Skeletal muscle satellite cell (primary cell): ENCODE measurements at regions not wholly inside any gene's neighbourhood (a gene's known extent, or its start where the extent isn't known, plus 50 kb on each side); places are given as distances from the start of the nearest gene placed in this dataset.
A peak's percentile ranks its signal among the peaks of the same experiment; 100 is the strongest.

Source experiments
- H3K27me3 ChIP-seq: 2 replicates; pipeline ENCODE4 v1.7.0; 2013; ENCODE audit warnings: low read length; ENCODE audit not compliant: control insufficient read depth, insufficient read depth
- H3K36me3 ChIP-seq: 2 replicates; pipeline ENCODE4 v1.7.0; 2013; ENCODE audit warnings: mild to moderate bottlenecking, control low read depth, low read length; ENCODE audit not compliant: insufficient read depth
- H3K4me1 ChIP-seq: 2 replicates; pipeline ENCODE4 v1.7.0; 2013; ENCODE audit warnings: low read length; ENCODE audit not compliant: control insufficient read depth, insufficient read depth
- H3K4me2 ChIP-seq: 2 replicates; pipeline ENCODE4 v1.7.0; 2013; ENCODE audit warnings: mild to moderate bottlenecking, low read length
- H3K4me3 ChIP-seq: 2 replicates; pipeline ENCODE4 v1.7.0; 2013; ENCODE audit warnings: low read length
- H3K9ac ChIP-seq: 2 replicates; pipeline ENCODE4 v1.7.0; 2013; ENCODE audit warnings: mild to moderate bottlenecking, low read depth, low read length, moderate library complexity
- H3K9me3 ChIP-seq: replicated peaks from 2 replicates; pipeline ENCODE4 v1.7.0; 2013; ENCODE audit warnings: mild to moderate bottlenecking, control low read depth, low read length

- Histone ChIP-seq H3K27me3 (peaks cover 2% of the 10 kb centered on the region), H3K4me1 (peaks cover 10% of the 10 kb centered on the region), H3K9me3 (no peaks in the 10 kb centered on the region), H3K4me2 (no peak overlapping the region), H3K36me3 (no peaks in the 10 kb centered on the region), H3K9ac (no peak overlapping the region), H3K4me3 (no peak overlapping the region)
Observed at GRCh38 chr4:54567327-54567726, 90.4 kb upstream of the KIT start.

GRCh38 chr4:54568184-54568583, 89.6 kb upstream of the KIT start:
- no peak overlapping the region for H3K9ac ChIP-seq
- H3K9me3 ChIP-seq, result no peaks in the 10 kb centered on the region
- no peaks in the 10 kb centered on the region for H3K36me3 ChIP-seq
- H3K4me3 ChIP-seq, result no peak overlapping the region
- peak overlapping the region; percentile 26 for H3K4me2 ChIP-seq
- H3K27me3 ChIP-seq, result peaks cover 4% of the 10 kb centered on the region
- H3K4me1 ChIP-seq, result peaks cover 10% of the 10 kb centered on the region

- Histone ChIP-seq H3K36me3 (no peaks in the 10 kb centered on the region), H3K9ac (no peak overlapping the region), H3K4me1 (peaks cover 10% of the 10 kb centered on the region), H3K4me3 (no peak overlapping the region), H3K27me3 (peaks cover 7% of the 10 kb centered on the region), H3K4me2 (no peak overlapping the region), H3K9me3 (no peaks in the 10 kb centered on the region)
Observed at GRCh38 chr4:54570822-54571221, 86.9 kb upstream of the KIT start.

GRCh38 chr4:54571293-54572151, 86.2 kb upstream of the KIT start:
- H3K4me2 ChIP-seq, result no peak overlapping the region
- no peak overlapping the region for H3K9ac ChIP-seq
- H3K4me3 ChIP-seq, result no peak overlapping the region
- peaks cover 10% of the 10 kb centered on the region for H3K4me1 ChIP-seq
- H3K9me3 ChIP-seq, result no peaks in the 10 kb centered on the region
- no peaks in the 10 kb centered on the region for H3K36me3 ChIP-seq
- H3K27me3 ChIP-seq, result peaks cover 8% of the 10 kb centered on the region

GRCh38 chr4:54572152-54572542, 85.6 kb upstream of the KIT start:
- Histone ChIP-seq H3K9ac (no peak overlapping the region), H3K4me2 (no peak overlapping the region), H3K4me3 (no peak overlapping the region), H3K4me1 (peaks cover 10% of the 10 kb centered on the region), H3K9me3 (no peaks in the 10 kb centered on the region), H3K27me3 (peaks cover 8% of the 10 kb centered on the region), H3K36me3 (no peaks in the 10 kb centered on the region)

- Histone ChIP-seq H3K4me2 (no peak overlapping the region), H3K4me3 (no peak overlapping the region), H3K27me3 (peaks cover 15% of the 10 kb centered on the region), H3K36me3 (no peaks in the 10 kb centered on the region), H3K4me1 (no peaks in the 10 kb centered on the region), H3K9ac (no peak overlapping the region), H3K9me3 (no peaks in the 10 kb centered on the region)
Observed at GRCh38 chr4:54574500-54574899, 83.3 kb upstream of the KIT start.

GRCh38 chr4:54575919-54576318, 81.8 kb upstream of the KIT start:
- Histone ChIP-seq H3K36me3 (no peaks in the 10 kb centered on the region), H3K27me3 (peaks cover 15% of the 10 kb centered on the region), H3K9me3 (no peaks in the 10 kb centered on the region), H3K4me3 (no peak overlapping the region), H3K4me1 (no peaks in the 10 kb centered on the region), H3K9ac (no peak overlapping the region), H3K4me2 (no peak overlapping the region)

- Histone ChIP-seq H3K9ac (no peak overlapping the region), H3K4me3 (no peak overlapping the region), H3K4me2 (no peak overlapping the region), H3K9me3 (no peaks in the 10 kb centered on the region), H3K4me1 (peaks cover 3% of the 10 kb centered on the region), H3K27me3 (peaks cover 16% of the 10 kb centered on the region), H3K36me3 (no peaks in the 10 kb centered on the region)
Observed at GRCh38 chr4:54581807-54582206, 76.0 kb upstream of the KIT start.

- H3K4me2 ChIP-seq, result no peak overlapping the region
- no peak overlapping the region for H3K4me3 ChIP-seq
- no peaks in the 10 kb centered on the region for H3K36me3 ChIP-seq
- H3K27me3 ChIP-seq, result peaks cover 9% of the 10 kb centered on the region
- H3K9me3 ChIP-seq, result no peaks in the 10 kb centered on the region
- no peak overlapping the region for H3K9ac ChIP-seq
- H3K4me1 ChIP-seq, result peaks cover 3% of the 10 kb centered on the region
Observed at GRCh38 chr4:54585321-54586000, 72.3 kb upstream of the KIT start.

GRCh38 chr4:54586320-54586955, 71.3 kb upstream of the KIT start:
- no peaks in the 10 kb centered on the region for H3K36me3 ChIP-seq
- H3K4me1 ChIP-seq, result peaks cover 3% of the 10 kb centered on the region
- H3K9ac ChIP-seq, result no peak overlapping the region
- H3K27me3 ChIP-seq, result peaks cover 9% of the 10 kb centered on the region
- H3K4me2 ChIP-seq, result no peak overlapping the region
- no peak overlapping the region for H3K4me3 ChIP-seq
- H3K9me3 ChIP-seq, result no peaks in the 10 kb centered on the region

- Histone ChIP-seq H3K9ac (no peak overlapping the region), H3K27me3 (peaks cover 9% of the 10 kb centered on the region), H3K9me3 (no peaks in the 10 kb centered on the region), H3K4me3 (no peak overlapping the region), H3K4me1 (peaks cover 3% of the 10 kb centered on the region), H3K4me2 (no peak overlapping the region), H3K36me3 (no peaks in the 10 kb centered on the region)
Observed at GRCh38 chr4:54587107-54587891, 70.5 kb upstream of the KIT start.
